BJ (cell line): ENCODE measurements at regions not wholly inside any gene's neighbourhood (a gene's known extent, or its start where the extent isn't known, plus 50 kb on each side); places are given as distances from the start of the nearest gene placed in this dataset.

Experiments
- CTCF ChIA-PET: fragments of 350-600 bp; formaldehyde crosslinking; extraction: SDS; loops from one replicate; lab custom pipeline; 2021; ENCODE audit warnings: antibody characterized with exemption, inconsistent platforms; lab: Yijun Ruan, JAX
- POLR2A ChIA-PET: fragments of 300-600 bp; sonication (Branson Sonifier 250); formaldehyde crosslinking; extraction: SDS; loops from one replicate; lab custom pipeline; 2021; ENCODE audit warnings: antibody characterized with exemption; lab: Charles Lee
- DNase-seq: peaks from one replicate; pipeline ENCODE4 v3.0.0-alpha.2; 2011; ENCODE audit warnings: low read depth
- H3K27me3 ChIP-seq: 2 replicates; pipeline ENCODE4 v1.6.0; 2011; ENCODE audit warnings: low read length; ENCODE audit not compliant: control insufficient read depth, insufficient read depth
- H3K36me3 ChIP-seq: 2 replicates; pipeline ENCODE4 v1.5.1; 2011; ENCODE audit warnings: low read length; ENCODE audit not compliant: control insufficient read depth, insufficient read depth
- H3K4me3 ChIP-seq: 2 replicates; pipeline ENCODE4 v1.5.1; 2011; ENCODE audit warnings: low read depth, mild to moderate bottlenecking, control low read depth, low read length
- TF ChIP-seq, protein P1 (sequence below): IDR thresholded peaks from 2 replicates; pipeline ENCODE4 v1.5.1; 2011; ENCODE audit warnings: low read depth, mild to moderate bottlenecking, control low read depth, inconsistent platforms, low read length, moderate library complexity; ENCODE audit not compliant: insufficient read depth

DNA sequence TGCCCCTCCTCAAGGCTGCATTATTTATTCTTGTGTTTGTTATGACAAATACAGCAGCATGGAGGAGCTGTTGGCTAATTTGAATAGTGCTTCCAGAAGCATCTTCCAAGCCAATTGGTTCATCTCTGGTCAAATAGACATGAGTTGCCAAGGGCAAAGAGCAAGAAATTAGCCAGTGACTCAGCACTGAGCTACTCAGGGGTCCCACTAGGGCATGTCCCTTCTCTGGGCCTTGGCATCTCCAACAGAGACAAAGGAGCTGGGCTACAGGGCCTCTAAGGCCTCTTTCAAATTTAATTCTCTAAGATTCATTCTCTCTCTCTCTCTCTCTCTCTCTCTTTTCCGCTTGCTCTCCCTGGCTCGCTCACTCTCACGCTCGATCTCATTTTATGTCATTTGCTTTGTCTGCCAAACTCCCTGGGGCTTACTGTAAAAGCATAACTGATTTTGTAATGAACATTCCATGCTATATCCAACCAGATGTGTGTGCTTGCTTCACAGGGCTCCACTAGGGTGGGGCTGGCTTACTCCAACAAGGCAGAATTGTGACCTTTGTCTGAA, 86.7 kb upstream of the MAGEA4 start:
- Histone ChIP-seq H3K27me3 (no peaks in the 10 kb centered on the region), H3K4me3 (no peak overlapping the region), H3K36me3 (no peaks in the 10 kb centered on the region)
- CTCF ChIA-PET = interaction anchor here (1.0 to 5.3 kb wide), 10 partner anchors 13 to 810 kb away, joined by 3 to 44 read pairs (median 6); partner anchors contain the start of gene GABRE
- DNase-seq = peak; percentile 89
- POLR2A ChIA-PET = interaction anchor here (1.3 kb wide), 1 partner anchor 147 kb away, joined by 6 read pairs; no protein-coding TSS in a partner anchor
- TF ChIP-seq, protein P1, sequence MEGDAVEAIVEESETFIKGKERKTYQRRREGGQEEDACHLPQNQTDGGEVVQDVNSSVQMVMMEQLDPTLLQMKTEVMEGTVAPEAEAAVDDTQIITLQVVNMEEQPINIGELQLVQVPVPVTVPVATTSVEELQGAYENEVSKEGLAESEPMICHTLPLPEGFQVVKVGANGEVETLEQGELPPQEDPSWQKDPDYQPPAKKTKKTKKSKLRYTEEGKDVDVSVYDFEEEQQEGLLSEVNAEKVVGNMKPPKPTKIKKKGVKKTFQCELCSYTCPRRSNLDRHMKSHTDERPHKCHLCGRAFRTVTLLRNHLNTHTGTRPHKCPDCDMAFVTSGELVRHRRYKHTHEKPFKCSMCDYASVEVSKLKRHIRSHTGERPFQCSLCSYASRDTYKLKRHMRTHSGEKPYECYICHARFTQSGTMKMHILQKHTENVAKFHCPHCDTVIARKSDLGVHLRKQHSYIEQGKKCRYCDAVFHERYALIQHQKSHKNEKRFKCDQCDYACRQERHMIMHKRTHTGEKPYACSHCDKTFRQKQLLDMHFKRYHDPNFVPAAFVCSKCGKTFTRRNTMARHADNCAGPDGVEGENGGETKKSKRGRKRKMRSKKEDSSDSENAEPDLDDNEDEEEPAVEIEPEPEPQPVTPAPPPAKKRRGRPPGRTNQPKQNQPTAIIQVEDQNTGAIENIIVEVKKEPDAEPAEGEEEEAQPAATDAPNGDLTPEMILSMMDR = peak; percentile 45

DNA sequence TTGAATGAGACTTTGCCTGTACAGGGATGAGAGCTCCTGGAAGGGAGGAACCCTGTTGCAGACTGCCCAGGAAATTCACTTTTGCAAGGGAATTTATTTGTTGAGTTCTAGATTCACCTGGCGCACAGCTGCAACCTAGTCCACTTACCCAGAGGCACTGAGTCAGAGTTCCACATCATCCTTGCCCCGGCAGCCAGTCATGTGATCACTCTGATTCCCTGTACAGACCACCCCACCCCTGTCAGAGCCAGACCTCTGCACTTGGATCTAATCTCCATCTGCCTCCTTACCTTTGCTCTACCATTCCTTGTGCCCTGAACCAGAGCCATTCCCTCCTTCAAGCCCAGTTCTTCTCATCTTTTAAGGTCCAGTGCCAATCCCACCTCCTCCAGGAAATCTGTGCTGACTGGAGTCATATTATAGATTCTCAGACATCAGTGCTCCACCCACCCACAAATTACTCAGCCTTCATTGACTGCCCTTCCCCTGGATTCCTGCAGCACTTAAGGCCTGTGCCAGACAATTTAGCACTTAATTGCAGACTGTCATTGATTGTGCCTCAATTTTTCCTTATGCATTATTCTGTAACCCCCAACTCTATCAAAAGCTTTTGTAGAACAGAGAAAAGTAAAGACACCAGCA, 84.1 kb upstream of the MAGEA4 start:
- ChIA-PET CTCF (interaction anchor here (2.6 kb wide), 1 partner anchor 75 kb away, joined by 8 read pairs; no protein-coding TSS in a partner anchor), POLR2A (no interaction called here)
- Histone ChIP-seq H3K4me3 (no peak overlapping the region), H3K27me3 (no peaks in the 10 kb centered on the region), H3K36me3 (no peaks in the 10 kb centered on the region)
- no peak for DNase-seq
- TF ChIP-seq, protein P1 = no peak

DNA sequence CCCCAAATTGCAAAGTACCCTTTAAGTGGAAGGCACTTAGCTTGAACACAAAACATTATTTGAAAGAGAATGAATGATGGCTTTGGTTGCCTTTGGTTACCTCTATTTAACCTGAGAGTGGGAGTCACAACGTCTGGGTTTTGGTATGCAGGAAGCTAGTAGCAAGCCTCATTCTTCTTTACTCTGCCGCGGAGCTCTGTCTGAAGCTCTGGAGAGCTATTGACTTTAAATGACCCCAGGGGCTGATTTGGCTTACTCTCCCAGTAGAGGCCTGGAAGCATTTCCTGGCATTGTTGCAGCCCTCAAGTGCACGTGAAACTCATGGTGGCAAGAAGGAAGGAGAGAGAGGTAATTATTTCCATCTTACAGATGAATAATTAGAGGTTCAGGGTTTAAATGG, 81.8 kb upstream of the MAGEA4 start:
- ChIA-PET CTCF (interaction anchor here (2.6 kb wide), 1 partner anchor 77 kb away, joined by 8 read pairs; no protein-coding TSS in a partner anchor), POLR2A (no interaction called here)
- TF ChIP-seq, protein P1 = no peak
- H3K27me3 ChIP-seq = no peaks in the 10 kb centered on the region
- DNase-seq = no peak
- no peaks in the 10 kb centered on the region for H3K36me3 ChIP-seq
- no peak overlapping the region for H3K4me3 ChIP-seq

DNA sequence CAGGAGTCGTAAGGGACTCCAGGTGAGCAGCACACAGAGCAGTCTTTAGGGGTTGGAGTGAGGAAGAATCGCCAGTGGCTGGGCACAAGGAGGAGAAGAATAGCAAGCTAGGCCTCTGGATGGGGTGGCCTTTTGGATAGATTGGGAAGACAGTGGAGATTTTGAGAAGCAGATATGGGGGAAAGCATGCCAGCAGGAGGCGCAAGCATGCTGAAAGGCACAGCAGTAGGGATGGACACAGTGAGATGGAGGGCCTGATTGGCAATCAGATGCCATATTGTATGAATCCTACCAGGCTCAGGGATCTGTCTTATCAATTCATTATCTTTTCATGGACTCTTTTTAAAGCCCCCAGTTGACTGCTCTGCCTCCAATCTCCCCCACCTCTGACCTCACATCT, 60.4 kb upstream of the MAGEA4 start:
- Histone ChIP-seq H3K36me3 (no peaks in the 10 kb centered on the region), H3K27me3 (no peaks in the 10 kb centered on the region), H3K4me3 (no peak overlapping the region)
- ChIA-PET CTCF (no interaction called here), POLR2A (no interaction called here)
- TF ChIP-seq, protein P1 = no peak
- DNase-seq = no peak

DNA sequence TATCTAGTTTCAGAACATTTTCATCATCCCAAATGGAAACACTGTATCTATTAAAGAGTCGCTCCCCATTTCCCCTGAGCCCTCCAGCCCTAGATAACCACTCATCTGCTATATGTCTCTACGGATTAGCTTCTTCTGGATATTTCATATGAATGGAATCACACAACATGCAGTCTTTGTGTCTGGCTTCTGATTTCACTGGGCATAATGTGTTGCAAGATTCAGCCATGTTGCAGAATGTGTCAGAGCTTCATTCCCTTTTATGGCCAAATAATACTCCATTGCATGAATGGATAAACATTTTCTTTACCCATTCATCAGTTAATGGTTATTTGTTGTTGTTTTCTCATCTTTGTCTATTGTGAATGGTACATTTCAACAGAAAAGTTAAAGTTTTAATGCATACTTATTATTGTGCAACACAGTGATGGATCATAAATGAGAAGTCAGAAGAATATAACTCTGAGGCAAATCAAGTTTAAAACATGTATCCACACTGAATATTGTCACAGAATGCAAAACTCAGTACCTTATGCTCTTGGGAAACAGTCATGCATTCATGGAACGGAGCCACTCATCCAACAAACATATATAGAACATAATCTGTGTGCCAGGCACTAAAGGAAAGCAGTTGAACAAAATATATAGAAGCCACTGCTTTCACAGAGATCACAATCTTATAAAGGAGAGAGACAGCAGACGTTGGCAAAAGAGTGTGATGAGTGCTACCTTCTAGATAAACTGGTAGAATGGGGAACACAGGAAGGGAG, 57.8 kb upstream of the MAGEA4 start:
- no peaks in the 10 kb centered on the region for H3K36me3 ChIP-seq
- no peak for DNase-seq
- ChIA-PET POLR2A (no interaction called here), CTCF (no interaction called here)
- TF ChIP-seq, protein P1 = no peak
- no peaks in the 10 kb centered on the region for H3K27me3 ChIP-seq
- no peak overlapping the region for H3K4me3 ChIP-seq
